Fibroblast of lung (primary cell): ENCODE measurements at regions not wholly inside any gene's neighbourhood (a gene's known extent, or its start where the extent isn't known, plus 50 kb on each side); places are given as distances from the start of the nearest gene placed in this dataset.

ENCODE experiments used
- DNase-seq, 2 donors: peaks; one replicate each; pipeline versions ENCODE4 v3.0.0 to v3.0.0-alpha.2; 2010; ENCODE audit warnings: low read depth in 2 of 2
- H2AFZ ChIP-seq: 2 replicates; pipeline ENCODE4 v1.5.1; 2012; ENCODE audit warnings: low read length, control low read depth, inconsistent platforms
- H3K27ac ChIP-seq: 2 replicates; pipeline ENCODE4 v1.5.1; 2011; ENCODE audit warnings: low read length, control low read depth; ENCODE audit not compliant: insufficient read depth
- H3K27me3 ChIP-seq: 2 replicates; pipeline ENCODE4 v1.5.1; 2011; ENCODE audit warnings: mild to moderate bottlenecking, low read length; ENCODE audit not compliant: control insufficient read depth, insufficient read depth
- H3K36me3 ChIP-seq: 2 replicates; pipeline ENCODE4 v1.5.1; 2011; ENCODE audit warnings: low read length; ENCODE audit not compliant: control insufficient read depth, insufficient read depth
- H3K4me1 ChIP-seq: 2 replicates; pipeline ENCODE4 v1.5.1; 2011; ENCODE audit warnings: low read length; ENCODE audit not compliant: control insufficient read depth, insufficient read depth; ENCODE audit errors: extremely low read depth
- H3K4me2 ChIP-seq: 2 replicates; pipeline ENCODE4 v1.5.1; 2011; ENCODE audit warnings: low read length, control low read depth; ENCODE audit not compliant: insufficient read depth; ENCODE audit errors: extremely low read depth
- H3K4me3 ChIP-seq, 4 experiments: fragments of 200-600 bp in 1 of 4; sonication (generic) in 1 of 4; replicated peaks in 1 of 4; 2 replicates each; pipeline ENCODE4 v1.5.1; 2011 to 2016; ENCODE audit warnings: low read length in 4 of 4, low read depth in 3 of 4, mild to moderate bottlenecking in 3 of 4, control low read depth in 2 of 4, inconsistent platforms in 1 of 4, mixed read lengths in 1 of 4; ENCODE audit not compliant: insufficient read depth in 1 of 4; ENCODE audit errors: control extremely low read depth in 1 of 4
- H3K79me2 ChIP-seq: 2 replicates; pipeline ENCODE4 v1.5.1; 2012; ENCODE audit warnings: mild to moderate bottlenecking, low read length, inconsistent platforms; ENCODE audit not compliant: control insufficient read depth, insufficient read depth
- H3K9ac ChIP-seq: 2 replicates; pipeline ENCODE4 v1.5.1; 2011; ENCODE audit warnings: mild to moderate bottlenecking, low read length, control low read depth; ENCODE audit not compliant: insufficient read depth
- H3K9me3 ChIP-seq: 2 replicates; pipeline ENCODE4 v1.5.1; 2012; ENCODE audit warnings: low read depth, low read length; ENCODE audit not compliant: control insufficient read depth, insufficient read depth
- H4K20me1 ChIP-seq: 2 replicates; pipeline ENCODE4 v1.5.1; 2011; ENCODE audit warnings: low read length; ENCODE audit not compliant: control insufficient read depth, insufficient read depth; ENCODE audit errors: extremely low read depth
- EZH2 ChIP-seq: IDR thresholded peaks from 2 replicates; pipeline ENCODE4 v1.5.1; 2012; ENCODE audit warnings: low read length, control low read depth, mild to moderate bottlenecking; ENCODE audit errors: missing control alignments
- TF ChIP-seq, protein P1 (sequence below), 2 donors: IDR thresholded peaks in 1 of 2; conservative IDR thresholded peaks in 1 of 2; 1 replicate in 1 of 2; 2 replicates in 1 of 2; pipeline ENCODE4 v1.5.1; 2011 to 2012; ENCODE audit warnings: low read length in 2 of 2, control low read depth in 1 of 2, inconsistent platforms in 1 of 2, low read depth in 1 of 2, mild to moderate bottlenecking in 1 of 2

DNA sequence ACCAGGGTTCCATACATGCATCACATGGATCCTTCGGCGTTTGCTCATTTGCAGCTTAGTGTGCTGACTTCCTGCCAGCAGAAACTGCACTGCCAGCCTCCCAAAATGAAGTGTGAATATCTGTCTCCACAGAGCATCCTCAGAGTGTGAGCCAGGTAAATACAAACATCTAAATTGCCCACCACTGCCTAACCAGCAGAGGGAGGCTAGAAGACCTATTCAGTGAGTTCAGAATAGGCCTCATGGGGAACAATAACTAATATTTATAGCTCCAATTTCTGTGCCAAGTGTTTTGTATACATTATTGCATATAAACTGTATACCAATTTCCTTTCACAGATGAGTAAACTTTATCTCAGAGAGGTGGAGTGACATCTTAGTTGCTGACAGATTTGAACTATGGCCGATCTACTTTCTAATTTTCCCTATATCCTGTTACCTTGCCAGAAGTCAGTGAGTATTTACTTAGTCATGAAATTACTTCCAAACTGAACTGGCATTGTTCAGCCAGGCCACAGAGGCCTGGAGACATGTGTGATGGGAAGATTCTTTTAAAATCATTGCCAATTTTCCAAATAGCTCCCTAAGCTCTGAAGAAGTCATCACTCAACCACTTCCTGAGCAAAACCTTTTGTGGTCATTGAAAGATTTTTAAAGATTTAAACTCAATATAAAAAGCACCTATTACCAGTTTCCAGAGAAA is 926.5 kb upstream of the GHITM start:
- Histone ChIP-seq H3K4me2 (no peak overlapping the region), H3K4me3 (no peak overlapping the region), H3K36me3 (no peaks in the 10 kb centered on the region), H2AFZ (no peak overlapping the region), H4K20me1 (no peaks in the 10 kb centered on the region), H3K4me1 (no peaks in the 10 kb centered on the region), H3K9me3 (no peaks in the 10 kb centered on the region), H3K27me3 (no peaks in the 10 kb centered on the region), H3K9ac (no peak overlapping the region), H3K79me2 (no peaks in the 10 kb centered on the region), H3K27ac (no peak overlapping the region)
- TF ChIP-seq, protein P1, sequence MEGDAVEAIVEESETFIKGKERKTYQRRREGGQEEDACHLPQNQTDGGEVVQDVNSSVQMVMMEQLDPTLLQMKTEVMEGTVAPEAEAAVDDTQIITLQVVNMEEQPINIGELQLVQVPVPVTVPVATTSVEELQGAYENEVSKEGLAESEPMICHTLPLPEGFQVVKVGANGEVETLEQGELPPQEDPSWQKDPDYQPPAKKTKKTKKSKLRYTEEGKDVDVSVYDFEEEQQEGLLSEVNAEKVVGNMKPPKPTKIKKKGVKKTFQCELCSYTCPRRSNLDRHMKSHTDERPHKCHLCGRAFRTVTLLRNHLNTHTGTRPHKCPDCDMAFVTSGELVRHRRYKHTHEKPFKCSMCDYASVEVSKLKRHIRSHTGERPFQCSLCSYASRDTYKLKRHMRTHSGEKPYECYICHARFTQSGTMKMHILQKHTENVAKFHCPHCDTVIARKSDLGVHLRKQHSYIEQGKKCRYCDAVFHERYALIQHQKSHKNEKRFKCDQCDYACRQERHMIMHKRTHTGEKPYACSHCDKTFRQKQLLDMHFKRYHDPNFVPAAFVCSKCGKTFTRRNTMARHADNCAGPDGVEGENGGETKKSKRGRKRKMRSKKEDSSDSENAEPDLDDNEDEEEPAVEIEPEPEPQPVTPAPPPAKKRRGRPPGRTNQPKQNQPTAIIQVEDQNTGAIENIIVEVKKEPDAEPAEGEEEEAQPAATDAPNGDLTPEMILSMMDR (conservative IDR thresholded peaks at IDR 0.05 in 1 of 2, IDR thresholded peaks at IDR 0.05 in 1 of 2; ENCODE audit: low read depth in 1 of 2, low read length in 2 of 2), result no peak
- TF ChIP-seq EZH2, result no peak
- DNase-seq, result peak in 1 of 2 donors; percentile 95

DNA sequence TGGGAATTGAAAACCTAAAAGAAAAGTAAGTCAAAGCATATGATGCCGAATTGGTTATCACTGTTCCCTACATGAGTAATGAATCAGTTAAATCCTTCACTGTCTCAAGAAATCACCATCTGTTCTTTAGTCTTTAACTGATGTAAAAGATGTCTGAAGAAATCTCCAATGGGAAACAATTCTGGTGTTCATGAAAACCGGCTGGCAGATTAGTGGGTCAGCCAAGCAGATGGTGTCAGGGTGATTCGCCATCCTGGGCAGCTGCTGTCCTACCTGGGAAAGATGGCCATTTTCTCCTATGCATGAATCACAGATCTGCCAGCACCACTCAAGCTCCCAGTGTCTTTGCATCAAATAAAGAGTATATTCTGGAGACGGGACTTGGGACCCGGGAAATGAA is 925.2 kb upstream of the GHITM start:
- DNase-seq, result peak in 1 of 2 donors; percentile 32
- no peak for TF ChIP-seq EZH2
- TF ChIP-seq, protein P1 (conservative IDR thresholded peaks at IDR 0.05 in 1 of 2, IDR thresholded peaks at IDR 0.05 in 1 of 2; ENCODE audit: low read depth in 1 of 2, low read length in 2 of 2), result no peak

DNA sequence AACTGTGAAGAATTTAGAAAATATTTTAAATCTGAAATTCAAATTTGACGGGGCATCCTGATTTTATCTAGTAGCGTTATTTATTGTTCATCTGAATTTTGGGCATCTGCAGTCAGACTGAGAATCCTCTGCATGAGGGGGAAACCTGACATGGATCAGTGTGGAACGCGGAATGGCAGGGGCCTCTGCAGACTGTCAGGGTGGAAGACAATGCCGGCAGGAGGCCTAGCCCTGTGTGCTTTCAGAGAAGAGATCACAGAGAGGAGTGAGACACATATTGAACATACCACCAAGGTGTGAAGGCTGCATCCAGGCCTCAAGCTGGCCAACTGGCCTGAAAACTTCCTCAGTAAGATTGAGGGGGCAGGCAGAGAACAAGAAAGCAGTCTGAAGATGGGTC is 921.1 kb upstream of the GHITM start:
- no peak for DNase-seq
- no peaks in the 10 kb centered on the region for H3K27me3 ChIP-seq
- H3K27ac ChIP-seq, result no peak overlapping the region
- H3K4me1 ChIP-seq, result no peaks in the 10 kb centered on the region
- no peak for TF ChIP-seq EZH2
- TF ChIP-seq, protein P1 (conservative IDR thresholded peaks at IDR 0.05 in 1 of 2, IDR thresholded peaks at IDR 0.05 in 1 of 2; ENCODE audit: low read depth in 1 of 2, low read length in 2 of 2), result no peak
- H3K79me2 ChIP-seq, result no peaks in the 10 kb centered on the region
- no peak overlapping the region for H3K4me3 ChIP-seq
- no peak overlapping the region for H2AFZ ChIP-seq
- H4K20me1 ChIP-seq, result no peaks in the 10 kb centered on the region
- no peaks in the 10 kb centered on the region for H3K36me3 ChIP-seq
- no peak overlapping the region for H3K9ac ChIP-seq
- H3K4me2 ChIP-seq, result no peak overlapping the region
- no peaks in the 10 kb centered on the region for H3K9me3 ChIP-seq

More for the DNA sequence above, 925.2 kb upstream of the GHITM start:
- H3K4me1 ChIP-seq, result no peaks in the 10 kb centered on the region
- no peaks in the 10 kb centered on the region for H3K79me2 ChIP-seq
- H3K36me3 ChIP-seq, result no peaks in the 10 kb centered on the region
- no peak overlapping the region for H3K27ac ChIP-seq
- H4K20me1 ChIP-seq, result no peaks in the 10 kb centered on the region
- no peak overlapping the region for H3K4me3 ChIP-seq
- no peak overlapping the region for H3K4me2 ChIP-seq
- H3K27me3 ChIP-seq, result no peaks in the 10 kb centered on the region
- H2AFZ ChIP-seq, result no peak overlapping the region
- H3K9ac ChIP-seq, result no peak overlapping the region
- H3K9me3 ChIP-seq, result no peaks in the 10 kb centered on the region
